GM10266 (cell line): ENCODE measurements at regions not wholly inside any gene's neighbourhood (a gene's known extent, or its start where the extent isn't known, plus 50 kb on each side); places are given as distances from the start of the nearest gene placed in this dataset.
A peak's percentile ranks its signal among the peaks of the same experiment; 100 is the strongest.
"Not testable (repeated sequence)": the region's sequence is repeated elsewhere in the genome, so short reads cannot be mapped to it uniquely, and the experiment has no call there.

ENCODE experiments used
- DNase-seq: peaks from one replicate; pipeline ENCODE4 v3.0.0; 2012; ENCODE audit errors: extremely low spot score
- TF ChIP-seq, protein P1 (sequence below): IDR thresholded peaks from 2 replicates; pipeline ENCODE4 v1.5.1; 2012; ENCODE audit warnings: mild to moderate bottlenecking, low read depth; ENCODE audit not compliant: control insufficient read depth, insufficient read depth; ENCODE audit errors: missing control alignments

GRCh38 chr13:50230662-50230978, 215.4 kb downstream of the KCNRG start:
- DNase-seq = no peak
- TF ChIP-seq, protein P1, sequence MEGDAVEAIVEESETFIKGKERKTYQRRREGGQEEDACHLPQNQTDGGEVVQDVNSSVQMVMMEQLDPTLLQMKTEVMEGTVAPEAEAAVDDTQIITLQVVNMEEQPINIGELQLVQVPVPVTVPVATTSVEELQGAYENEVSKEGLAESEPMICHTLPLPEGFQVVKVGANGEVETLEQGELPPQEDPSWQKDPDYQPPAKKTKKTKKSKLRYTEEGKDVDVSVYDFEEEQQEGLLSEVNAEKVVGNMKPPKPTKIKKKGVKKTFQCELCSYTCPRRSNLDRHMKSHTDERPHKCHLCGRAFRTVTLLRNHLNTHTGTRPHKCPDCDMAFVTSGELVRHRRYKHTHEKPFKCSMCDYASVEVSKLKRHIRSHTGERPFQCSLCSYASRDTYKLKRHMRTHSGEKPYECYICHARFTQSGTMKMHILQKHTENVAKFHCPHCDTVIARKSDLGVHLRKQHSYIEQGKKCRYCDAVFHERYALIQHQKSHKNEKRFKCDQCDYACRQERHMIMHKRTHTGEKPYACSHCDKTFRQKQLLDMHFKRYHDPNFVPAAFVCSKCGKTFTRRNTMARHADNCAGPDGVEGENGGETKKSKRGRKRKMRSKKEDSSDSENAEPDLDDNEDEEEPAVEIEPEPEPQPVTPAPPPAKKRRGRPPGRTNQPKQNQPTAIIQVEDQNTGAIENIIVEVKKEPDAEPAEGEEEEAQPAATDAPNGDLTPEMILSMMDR = no peak

- DNase-seq = not testable (repeated sequence)
Measured at GRCh38 chr13:50233574-50233973, 218.3 kb downstream of the KCNRG start.

GRCh38 chr13:50235604-50236342, 220.5 kb downstream of the KCNRG start:
- DNase-seq = no peak
- TF ChIP-seq, protein P1 = no peak

DNA sequence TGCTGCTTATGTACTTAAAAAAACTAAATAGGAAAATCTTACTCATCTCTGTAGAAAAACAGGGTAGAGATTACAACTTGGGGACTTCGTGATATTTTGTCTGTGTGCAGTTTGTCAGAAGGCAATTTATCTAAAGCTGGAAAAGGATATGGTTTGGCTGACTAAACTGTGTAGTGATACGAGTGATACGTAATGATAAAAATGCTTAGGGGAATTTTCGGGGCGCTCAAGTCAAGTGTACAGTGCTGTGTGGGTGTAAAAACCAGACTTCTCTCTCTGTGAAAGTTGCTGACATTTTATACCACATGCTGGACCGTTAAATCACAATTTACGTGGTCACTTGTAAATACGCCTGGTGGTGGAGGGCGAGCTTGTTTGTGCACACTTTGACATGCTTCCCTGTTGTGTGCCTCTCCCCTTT, 221.7 kb downstream of the KCNRG start:
- DNase-seq = peak; percentile 64
- TF ChIP-seq, protein P1 = peak; percentile 3

GRCh38 chr13:50238922-50239321, 223.7 kb downstream of the KCNRG start:
- TF ChIP-seq, protein P1 = no peak
- no peak for DNase-seq

DNA sequence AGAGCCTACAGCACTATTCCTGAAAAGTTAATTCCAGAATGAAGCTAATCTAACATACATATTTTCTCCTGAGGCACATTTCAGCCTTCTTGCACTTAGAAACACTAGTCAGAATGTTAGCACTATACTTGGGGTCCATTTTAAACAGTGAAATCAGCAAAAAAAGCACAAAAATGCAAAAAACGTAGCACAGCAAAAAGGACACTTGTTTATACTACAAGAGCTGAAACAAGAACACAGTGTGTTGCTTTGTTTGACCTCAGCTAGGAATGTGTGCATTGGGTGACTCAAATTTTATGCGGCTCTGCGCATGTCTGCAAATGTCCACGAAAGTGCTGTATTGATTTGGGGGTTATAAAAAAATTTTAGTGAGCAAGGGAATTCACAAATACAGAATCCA, 226.2 kb downstream of the KCNRG start:
- TF ChIP-seq, protein P1 = no peak
- DNase-seq = no peak

GRCh38 chr13:50243931-50244330, 228.7 kb downstream of the KCNRG start:
- DNase-seq = no peak
- TF ChIP-seq, protein P1 = no peak

DNA sequence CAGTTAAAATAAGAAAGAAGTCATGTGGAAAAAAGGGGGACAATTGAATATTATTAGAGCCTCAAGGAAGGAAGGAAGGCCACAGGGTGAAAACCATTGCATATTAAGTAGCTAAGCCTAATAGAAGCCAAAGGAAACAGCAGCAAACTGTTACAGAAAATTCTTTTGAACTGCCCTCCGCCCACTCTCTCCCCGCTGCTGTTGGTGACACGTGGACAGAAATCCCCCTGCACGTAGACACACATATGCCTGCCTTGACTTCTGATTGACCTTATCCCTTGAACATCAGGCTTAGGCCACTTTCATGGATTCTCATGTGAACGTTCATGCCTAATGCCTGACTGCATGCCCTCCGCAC, 229.1 kb downstream of the KCNRG start:
- no peak for DNase-seq
- TF ChIP-seq, protein P1 = no peak
